ENCODE measurements at regions not wholly inside any gene's neighbourhood (a gene's known extent, or its start where the extent isn't known, plus 50 kb on each side); places are given as distances from the start of the nearest gene placed in this dataset.

- Histone ChIP-seq H3K4me3 (ENCODE audit: low read depth, low read length) (no peak overlapping the region), H3K27ac (ENCODE audit: low read depth, low read length) (no peak overlapping the region), H3K27me3 (ENCODE audit: control insufficient read depth, insufficient read depth, low read length) (peaks cover 19% of the 10 kb centered on the region), H3K9me3 (ENCODE audit: control insufficient read depth, insufficient read depth, low read length) (no peaks in the 10 kb centered on the region; the same call in 1 of the 2 replicates)
- ChIA-PET POLR2A (no interaction called here), CTCF (interaction anchor here (1.3 kb wide), 1 partner anchor 253 kb away, joined by 3 read pairs; no protein-coding TSS in a partner anchor)
- no peak for DNase-seq (ENCODE audit: low read depth, low spot score)
- TF ChIP-seq CTCF (IDR thresholded peaks at IDR 0.05; ENCODE audit: low read depth, low read length): no peak
These were observed 144.7 kb downstream of the CYP26A1 start for GRCh38 chr10:93218386-93218785.

- DNase-seq (ENCODE audit: low read depth, low spot score): no peak
- Histone ChIP-seq H3K9me3 (ENCODE audit: control insufficient read depth, insufficient read depth, low read length) (no peaks in the 10 kb centered on the region; the same call in 1 of the 2 replicates), H3K4me3 (ENCODE audit: low read depth, low read length) (no peak overlapping the region), H3K27me3 (ENCODE audit: control insufficient read depth, insufficient read depth, low read length) (peaks cover 21% of the 10 kb centered on the region), H3K27ac (ENCODE audit: low read depth, low read length) (no peak overlapping the region)
- ChIA-PET CTCF (interaction anchor here (1.3 kb wide), 1 partner anchor 254 kb away, joined by 3 read pairs; no protein-coding TSS in a partner anchor), POLR2A (no interaction called here)
- no peak for TF ChIP-seq CTCF (IDR thresholded peaks at IDR 0.05; ENCODE audit: low read depth, low read length)
These were observed 145.7 kb downstream of the CYP26A1 start for GRCh38 chr10:93219347-93219746.

- ChIA-PET CTCF (no interaction called here), POLR2A (no interaction called here)
- no peaks in the 10 kb centered on the region; the same call in 1 of the 2 replicates for H3K9me3 ChIP-seq (ENCODE audit: control insufficient read depth, insufficient read depth, low read length)
- H3K27ac ChIP-seq (ENCODE audit: low read depth, low read length): no peak overlapping the region
- H3K27me3 ChIP-seq (ENCODE audit: control insufficient read depth, insufficient read depth, low read length): peaks cover 19% of the 10 kb centered on the region
- no peak for TF ChIP-seq CTCF (IDR thresholded peaks at IDR 0.05; ENCODE audit: low read depth, low read length)
- H3K4me3 ChIP-seq (ENCODE audit: low read depth, low read length): no peak overlapping the region
- no peak for DNase-seq (ENCODE audit: low read depth, low spot score)
These were observed 146.8 kb downstream of the CYP26A1 start for GRCh38 chr10:93220296-93221170.

DNA sequence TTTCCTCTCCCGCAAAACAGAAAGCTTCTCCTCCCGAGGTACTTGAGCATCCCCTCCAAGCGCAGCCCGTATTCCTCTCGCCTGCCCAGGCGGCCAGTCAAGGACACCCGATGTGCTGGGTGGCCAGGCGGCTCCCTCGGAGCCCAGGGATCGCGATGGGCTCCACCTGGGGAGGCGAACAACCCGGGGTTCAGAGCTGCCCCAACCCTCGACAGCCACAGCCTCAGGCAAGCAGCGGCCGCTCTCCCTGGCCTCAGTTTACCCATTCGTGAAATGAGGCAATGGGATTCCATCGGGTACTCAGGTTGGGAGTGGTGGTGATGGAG lies 147.4 kb downstream of the CYP26A1 start:
- no peak for TF ChIP-seq CTCF (IDR thresholded peaks at IDR 0.05; ENCODE audit: low read depth, low read length)
- CTCF ChIA-PET: no interaction called here
- POLR2A ChIA-PET: no interaction called here

GRCh38 chr10:93221521-93221920 lies 147.8 kb downstream of the CYP26A1 start:
- POLR2A ChIA-PET: no interaction called here
- CTCF ChIA-PET: no interaction called here
- Histone ChIP-seq H3K27me3 (ENCODE audit: control insufficient read depth, insufficient read depth, low read length) (peaks cover 16% of the 10 kb centered on the region), H3K4me3 (ENCODE audit: low read depth, low read length) (no peak overlapping the region), H3K9me3 (ENCODE audit: control insufficient read depth, insufficient read depth, low read length) (no peaks in the 10 kb centered on the region; the same call in 1 of the 2 replicates), H3K27ac (ENCODE audit: low read depth, low read length) (no peak overlapping the region)
- no peak for DNase-seq (ENCODE audit: low read depth, low spot score)
- TF ChIP-seq CTCF (IDR thresholded peaks at IDR 0.05; ENCODE audit: low read depth, low read length): no peak

More for the DNA sequence above, 147.4 kb downstream of the CYP26A1 start:
- H3K4me3 ChIP-seq (ENCODE audit: low read depth, low read length): no peak overlapping the region
- H3K27me3 ChIP-seq (ENCODE audit: control insufficient read depth, insufficient read depth, low read length): peaks cover 16% of the 10 kb centered on the region
- no peak overlapping the region for H3K27ac ChIP-seq (ENCODE audit: low read depth, low read length)
- DNase-seq (ENCODE audit: low read depth, low spot score): no peak
- no peaks in the 10 kb centered on the region; the same call in 1 of the 2 replicates for H3K9me3 ChIP-seq (ENCODE audit: control insufficient read depth, insufficient read depth, low read length)

Measured in AG04450 (cell line).